ENCODE measurements at regions not wholly inside any gene's neighbourhood (a gene's known extent, or its start where the extent isn't known, plus 50 kb on each side); places are given as distances from the start of the nearest gene placed in this dataset.

- H3K9me3 ChIP-seq = no peaks in the 10 kb centered on the region
- intact Hi-C loops (cut with DNase I) = loop anchor here in 1 of 2 donors (10.0 kb wide), 1 partner anchor 808 kb away; no protein-coding TSS in a partner anchor
- H3K27ac ChIP-seq = no peak overlapping the region
- ATAC-seq (no peak), DNase-seq (no peak)
- no peak overlapping the region for H3K4me3 ChIP-seq
- no peaks in the 10 kb centered on the region for H3K4me1 ChIP-seq
- TF ChIP-seq CTCF (IDR thresholded peaks at IDR 0.05) = no peak
- H3K27me3 ChIP-seq = peaks cover 30 to 91% of the 10 kb centered on the region in 2 donors
- no peaks in the 10 kb centered on the region for H3K36me3 ChIP-seq
Measured at GRCh38 chr9:126222835-126223431, 103.7 kb upstream of the MVB12B start.

GRCh38 chr9:126223798-126224531, 102.7 kb upstream of the MVB12B start:
- no peak for DNase-seq
- no peak overlapping the region for H3K27ac ChIP-seq
- intact Hi-C loops (cut with DNase I) = loop anchor here in 1 of 2 donors (10.0 kb wide), 1 partner anchor 809 kb away; no protein-coding TSS in a partner anchor

GRCh38 chr9:126225611-126226609, 100.7 kb upstream of the MVB12B start:
- no peaks in the 10 kb centered on the region for H3K36me3 ChIP-seq

More at GRCh38 chr9:126223798-126224531, 102.7 kb upstream of the MVB12B start:
- peaks cover 30 to 92% of the 10 kb centered on the region in 2 donors for H3K27me3 ChIP-seq
- H3K4me3 ChIP-seq = no peak overlapping the region
- ATAC-seq = no peak
- no peaks in the 10 kb centered on the region for H3K4me1 ChIP-seq
- no peaks in the 10 kb centered on the region for H3K9me3 ChIP-seq
- H3K36me3 ChIP-seq = no peaks in the 10 kb centered on the region
- TF ChIP-seq CTCF (IDR thresholded peaks at IDR 0.05) = no peak

More at GRCh38 chr9:126225611-126226609, 100.7 kb upstream of the MVB12B start:
- DNase-seq (no peak), ATAC-seq (no peak)
- Histone ChIP-seq H3K27ac (no peak overlapping the region), H3K4me1 (no peaks in the 10 kb centered on the region), H3K27me3 (peaks cover 28 to 77% of the 10 kb centered on the region in 2 donors), H3K9me3 (no peaks in the 10 kb centered on the region), H3K4me3 (no peak overlapping the region)
- intact Hi-C loops (cut with DNase I) = loop anchor here (5.0 to 10.0 kb wide), 2 partner anchors 811 to 819 kb away; no protein-coding TSS in a partner anchor
- TF ChIP-seq CTCF (IDR thresholded peaks at IDR 0.05) = no peak

Data from left lung (tissue), 4 donors.